HCT116 (cell line): ENCODE measurements at regions not wholly inside any gene's neighbourhood (a gene's known extent, or its start where the extent isn't known, plus 50 kb on each side); places are given as distances from the start of the nearest gene placed in this dataset.

Experiments
- ATAC-seq: fragments of 200-7000 bp; cut with Tn5 transposase; 2 replicates; pipeline ENCODE4 v1.9.1; 2020; ENCODE audit warnings: mild to moderate bottlenecking, moderate library complexity
- BruUV-seq: library from RNA; stranded (reverse); fragments of 400-500 nt; replicated peaks from 2 replicates; lab custom pipeline; 2021; lab: Mats Ljungman, UMichigan
- CTCF ChIA-PET: fragments of 300-600 bp; sonication (Branson Sonifier 250); formaldehyde crosslinking; loops from one replicate; lab custom pipeline; 2021; ENCODE audit warnings: antibody characterized with exemption; lab: Charles Lee
- POLR2A ChIA-PET: fragments of 300-600, 350-600 bp; sonication (Branson Sonifier 250); formaldehyde crosslinking; loops from one replicate; lab custom pipeline; 2021; ENCODE audit warnings: antibody characterized with exemption; lab: Charles Lee
- RAD21 ChIA-PET, 2 experiments: fragments of 300-600 bp; sonication (Branson Sonifier 250); formaldehyde crosslinking; loops; one replicate each; lab custom pipeline; 2023; ENCODE audit warnings: low total read pairs in 2 of 2; ENCODE audit not compliant: uncharacterized antibody in 2 of 2, unreplicated experiment in 2 of 2, low non-redundant PET in 1 of 2; lab: Charles Lee
- DNase-seq: peaks from one replicate; pipeline ENCODE4 v3.0.0-alpha.2; 2010; ENCODE audit warnings: low read depth, low spot score
- H2AFZ ChIP-seq: fragments of 200-600 bp; shearing (Covaris generic), sonication (generic); 2 replicates; pipeline ENCODE4 v1.6.1; 2017; ENCODE audit warnings: low read depth, mixed run types, mixed read lengths, antibody characterized with exemption, low read length; ENCODE audit not compliant: poor library complexity, severe bottlenecking
- H3K27ac ChIP-seq: 2 replicates; pipeline ENCODE4 v1.5.1; 2012; ENCODE audit warnings: low read depth, low read length
- H3K27me3 ChIP-seq: fragments of 200-600 bp; sonication (generic); 2 replicates; pipeline ENCODE4 v1.6.1; 2016; ENCODE audit warnings: mixed run types, low read length, mixed read lengths; ENCODE audit not compliant: insufficient read depth
- H3K36me3 ChIP-seq, 2 experiments: fragments of 200-500 bp in 1 of 2; fragments of 200-600 bp in 1 of 2; sonication (Bioruptor generic) in 1 of 2; sonication (generic) in 1 of 2; 2 replicates each; pipeline versions ENCODE4 v1.5.1 to v1.6.1; 2014 to 2016; ENCODE audit warnings: low read length in 2 of 2, inconsistent platforms in 1 of 2, mixed read lengths in 1 of 2, mixed run types in 1 of 2; ENCODE audit not compliant: insufficient read depth in 2 of 2, control insufficient read depth in 1 of 2
- H3K4me1 ChIP-seq, 2 experiments: fragments of 200-600 bp in 1 of 2; sonication (generic) in 1 of 2; 2 replicates each; pipeline versions ENCODE4 v1.5.1 to v1.6.1; 2012 to 2017; ENCODE audit warnings: low read length in 2 of 2, inconsistent platforms in 1 of 2, mild to moderate bottlenecking in 1 of 2, mixed read lengths in 1 of 2, mixed run types in 1 of 2, moderate library complexity in 1 of 2; ENCODE audit not compliant: insufficient read depth in 2 of 2, control insufficient read depth in 1 of 2
- H3K4me2 ChIP-seq: fragments of 200-600 bp; sonication (generic); 2 replicates; pipeline ENCODE4 v1.6.1; 2017; ENCODE audit warnings: mixed run types, low read length, mixed read lengths
- H3K4me3 ChIP-seq, 2 experiments: fragments of 200-600 bp in 1 of 2; sonication (generic) in 1 of 2; replicated peaks in 1 of 2; 2 replicates each; pipeline ENCODE4 v1.5.1; 2011 to 2016; ENCODE audit warnings: low read length in 2 of 2, control low read depth in 1 of 2, low read depth in 1 of 2, mild to moderate bottlenecking in 1 of 2, mixed read lengths in 1 of 2, mixed run types in 1 of 2
- H3K79me2 ChIP-seq: fragments of 200-600 bp; sonication (generic); 2 replicates; pipeline ENCODE4 v1.6.1; 2017; ENCODE audit warnings: mild to moderate bottlenecking, mixed run types, low read length, moderate library complexity, mixed read lengths; ENCODE audit not compliant: insufficient read depth
- H3K9ac ChIP-seq: fragments of 200-600 bp; sonication (generic); 2 replicates; pipeline ENCODE4 v1.6.1; 2016; ENCODE audit warnings: low read length, mixed read lengths
- H3K9me2 ChIP-seq: fragments of 200-600 bp; sonication (generic), shearing (Covaris generic); 2 replicates; pipeline ENCODE4 v1.6.1; 2017; ENCODE audit warnings: mixed run types, mild to moderate bottlenecking, moderate library complexity; ENCODE audit not compliant: insufficient read depth
- H3K9me3 ChIP-seq, 2 experiments: fragments of 200-500 bp in 1 of 2; fragments of 200-600 bp in 1 of 2; sonication (Bioruptor generic) in 1 of 2; sonication (generic) in 1 of 2; 2 replicates each; pipeline ENCODE4 v1.6.1; 2014 to 2017; ENCODE audit warnings: low read length in 2 of 2, mixed read lengths in 2 of 2, inconsistent platforms in 1 of 2, low read depth in 1 of 2, mild to moderate bottlenecking in 1 of 2, mixed run types in 1 of 2, moderate library complexity in 1 of 2; ENCODE audit not compliant: control insufficient read depth in 1 of 2, insufficient read depth in 1 of 2
- H4K20me1 ChIP-seq: fragments of 200-600 bp; sonication (generic), shearing (Covaris generic); 2 replicates; pipeline ENCODE4 v1.6.1; 2017; ENCODE audit warnings: mixed run types, mild to moderate bottlenecking, moderate library complexity; ENCODE audit not compliant: insufficient read depth
- ATF3 ChIP-seq: IDR thresholded peaks from 2 replicates; pipeline ENCODE4 v1.6.1; 2012
- CTCF ChIP-seq, 3 experiments: fragments of 200-600 bp in 1 of 3; sonication (generic) in 1 of 3; IDR thresholded peaks in 2 of 3; conservative IDR thresholded peaks in 1 of 3; 2 replicates each; pipeline ENCODE4 v1.5.1; 2012 to 2017; ENCODE audit warnings: low read depth in 2 of 3, low read length in 2 of 3, antibody characterized with exemption in 1 of 3, borderline replicate concordance in 1 of 3, control low read depth in 1 of 3, mild to moderate bottlenecking in 1 of 3, mixed read lengths in 1 of 3, mixed run types in 1 of 3, moderate library complexity in 1 of 3; ENCODE audit not compliant: insufficient read depth in 1 of 3
- EGR1 ChIP-seq: IDR thresholded peaks from 2 replicates; pipeline ENCODE4 v1.6.1; 2012; ENCODE audit warnings: low read depth
- EZH2phosphoT487 ChIP-seq: fragments of 200-600 bp; IDR thresholded peaks from 2 replicates; pipeline ENCODE4 v1.6.1; 2018; ENCODE audit warnings: antibody characterized with exemption, borderline replicate concordance
- FOSL1 ChIP-seq: IDR thresholded peaks from 2 replicates; pipeline ENCODE4 v1.6.1; 2012; ENCODE audit warnings: low read depth
- JUND ChIP-seq: IDR thresholded peaks from 2 replicates; pipeline ENCODE4 v1.6.1; 2012
- MAX ChIP-seq: IDR thresholded peaks from 2 replicates; pipeline ENCODE4 v1.6.1; 2012
- POLR2A ChIP-seq: IDR thresholded peaks from 2 replicates; pipeline ENCODE4 v1.7.0; 2011; ENCODE audit warnings: borderline replicate concordance; ENCODE audit not compliant: insufficient read depth, insufficient read length; ENCODE audit errors: extremely low read depth
- RAD21 ChIP-seq: IDR thresholded peaks from 2 replicates; pipeline ENCODE4 v1.6.1; 2012; ENCODE audit warnings: low read depth, mild to moderate bottlenecking
- SP1 ChIP-seq: IDR thresholded peaks from 2 replicates; pipeline ENCODE4 v1.6.1; 2012; ENCODE audit warnings: low read depth
- SRF ChIP-seq: IDR thresholded peaks from 2 replicates; pipeline ENCODE4 v1.6.1; 2012; ENCODE audit warnings: low read depth
- TCF7L2 ChIP-seq: IDR thresholded peaks from 2 replicates; pipeline ENCODE4 v1.7.0; 2011; ENCODE audit warnings: borderline replicate concordance, inconsistent platforms; ENCODE audit not compliant: insufficient read depth, insufficient read length; ENCODE audit errors: extremely low read depth
- YY1 ChIP-seq: IDR thresholded peaks from 2 replicates; pipeline ENCODE4 v1.6.1; 2011; ENCODE audit warnings: low read length, low read depth, moderate library complexity, mild to moderate bottlenecking; ENCODE audit not compliant: insufficient replicate concordance; ENCODE audit errors: extremely low read depth
- ZBTB33 ChIP-seq: IDR thresholded peaks from 2 replicates; pipeline ENCODE4 v1.6.1; 2011; ENCODE audit warnings: mild to moderate bottlenecking, low read length, moderate library complexity; ENCODE audit not compliant: insufficient replicate concordance; ENCODE audit errors: extremely low read depth
- ZNF274 ChIP-seq: fragments of 200-500 bp; sonication (Bioruptor generic); IDR thresholded peaks from 2 replicates; pipeline ENCODE4 v1.6.1; 2014; ENCODE audit warnings: mild to moderate bottlenecking, low read depth, low read length, inconsistent platforms
- intact Hi-C: fragments of 100-400 bp; cut with micrococcal nuclease; formaldehyde crosslinking; loops from 2 replicates; pipeline ENCODE4 v1.10.0; 2022

GRCh38 chr12:31818623-31819268, 89.9 kb upstream of the AMN1 start:
- no peak overlapping the region for H3K9ac ChIP-seq
- H4K20me1 ChIP-seq = no peaks in the 10 kb centered on the region
- no TSS peak for BruUV-seq
- no peak overlapping the region for H3K4me3 ChIP-seq
- no peak overlapping the region for H3K4me2 ChIP-seq
- DNase-seq (no peak), ATAC-seq (no peak)
- POLR2A ChIA-PET = no interaction called here
- RAD21 ChIA-PET = no interaction called here
- H2AFZ ChIP-seq = no peak overlapping the region
- 0 out of 2 replicates have a peak, but pooled peaks have one; percentile 17 for TF ChIP-seq RAD21
- no peak for TF ChIP-seq ATF3
- CTCF ChIA-PET = interaction anchor here (0.7 kb wide), 1 partner anchor 59 kb away, joined by 5 read pairs; no protein-coding TSS in a partner anchor
- no peaks in the 10 kb centered on the region for H3K9me2 ChIP-seq
- H3K27me3 ChIP-seq = no peaks in the 10 kb centered on the region
- H3K4me1 ChIP-seq = no peaks in the 10 kb centered on the region
- H3K36me3 ChIP-seq = no peaks in the 10 kb centered on the region
- H3K79me2 ChIP-seq = no peaks in the 10 kb centered on the region
- no peak overlapping the region for H3K27ac ChIP-seq
- intact Hi-C loops = no loop called here
- no peaks in the 10 kb centered on the region for H3K9me3 ChIP-seq

GRCh38 chr12:31817120-31817519, 88.3 kb upstream of the AMN1 start:
- Histone ChIP-seq H3K27me3 (no peaks in the 10 kb centered on the region), H4K20me1 (no peaks in the 10 kb centered on the region), H3K9ac (no peak overlapping the region), H3K9me2 (no peaks in the 10 kb centered on the region), H3K79me2 (no peaks in the 10 kb centered on the region), H3K4me2 (no peak overlapping the region), H3K4me3 (no peak overlapping the region), H3K4me1 (peaks cover 0 to 6% of the 10 kb centered on the region in 2 experiments; a peak in 1 of 4 replicates), H2AFZ (no peak overlapping the region), H3K27ac (no peak overlapping the region), H3K36me3 (no peaks in the 10 kb centered on the region), H3K9me3 (no peaks in the 10 kb centered on the region)
- POLR2A ChIA-PET = no interaction called here
- RAD21 ChIA-PET = no interaction called here
- intact Hi-C loops = no loop called here
- no peak for ATAC-seq
- no TSS peak for BruUV-seq
- CTCF ChIA-PET = no interaction called here
- DNase-seq = no peak
- TF ChIP-seq RAD21 = no peak
- no peak for TF ChIP-seq POLR2A
- TF ChIP-seq EZH2phosphoT487 = no peak
- TF ChIP-seq YY1 = no peak
- no peak for TF ChIP-seq JUND
- TF ChIP-seq SP1 = no peak
- no peak for TF ChIP-seq SRF
- no peak for TF ChIP-seq CTCF (IDR thresholded peaks at IDR 0.05 in 2 of 3, conservative IDR thresholded peaks at IDR 0.05 in 1 of 3; ENCODE audit: borderline replicate concordance in 1 of 3, insufficient read depth in 1 of 3, low read depth in 2 of 3, low read length in 2 of 3)
- TF ChIP-seq FOSL1 = no peak
- TF ChIP-seq ZNF274 = no peak
- TF ChIP-seq EGR1 = no peak
- TF ChIP-seq TCF7L2 = no peak
- TF ChIP-seq ZBTB33 = no peak
- TF ChIP-seq MAX = no peak
